ENCODE measurements at regions not wholly inside any gene's neighbourhood (a gene's known extent, or its start where the extent isn't known, plus 50 kb on each side); places are given as distances from the start of the nearest gene placed in this dataset.

GRCh38 chr11:80519596-80520506, 1079.0 kb upstream of the TENM4 start:
- DNase-seq (ENCODE audit: insufficient read length) (no peak), FAIRE-seq (no peak)
- TF ChIP-seq POLR2AphosphoS5 (IDR thresholded peaks at IDR 0.05; ENCODE audit: low read depth, low read length) (no peak), POLR2A (IDR thresholded peaks at IDR 0.05; ENCODE audit: low read depth, low read length) (no peak), TAF1 (IDR thresholded peaks at IDR 0.05; ENCODE audit: borderline replicate concordance, low read depth, low read length) (no peak)

- no peak for TF ChIP-seq TAF1 (IDR thresholded peaks at IDR 0.05; ENCODE audit: borderline replicate concordance, low read depth, low read length)
- TF ChIP-seq POLR2A (IDR thresholded peaks at IDR 0.05; ENCODE audit: low read depth, low read length), result no peak
- no peak for TF ChIP-seq POLR2AphosphoS5 (IDR thresholded peaks at IDR 0.05; ENCODE audit: low read depth, low read length)
- DNase-seq (ENCODE audit: insufficient read length) (no peak), FAIRE-seq (no peak)
Measured at GRCh38 chr11:80517701-80518100, 1076.9 kb upstream of the TENM4 start.

- no peak for FAIRE-seq
- DNase-seq (ENCODE audit: insufficient read length), result no peak
- no peak for TF ChIP-seq TAF1 (IDR thresholded peaks at IDR 0.05; ENCODE audit: borderline replicate concordance, low read depth, low read length)
- TF ChIP-seq POLR2A (IDR thresholded peaks at IDR 0.05; ENCODE audit: low read depth, low read length), result no peak
- TF ChIP-seq POLR2AphosphoS5 (IDR thresholded peaks at IDR 0.05; ENCODE audit: low read depth, low read length), result no peak
Measured at GRCh38 chr11:80515097-80515496, 1074.3 kb upstream of the TENM4 start.

GRCh38 chr11:80512491-80512890, 1071.7 kb upstream of the TENM4 start:
- DNase-seq (ENCODE audit: insufficient read length) (no peak), FAIRE-seq (no peak)
- no peak for TF ChIP-seq TAF1 (IDR thresholded peaks at IDR 0.05; ENCODE audit: borderline replicate concordance, low read depth, low read length)
- TF ChIP-seq POLR2AphosphoS5 (IDR thresholded peaks at IDR 0.05; ENCODE audit: low read depth, low read length), result no peak
- no peak for TF ChIP-seq POLR2A (IDR thresholded peaks at IDR 0.05; ENCODE audit: low read depth, low read length)

GRCh38 chr11:80505771-80506170, 1064.9 kb upstream of the TENM4 start:
- FAIRE-seq (no peak), DNase-seq (ENCODE audit: insufficient read length) (no peak)
- TF ChIP-seq POLR2AphosphoS5 (IDR thresholded peaks at IDR 0.05; ENCODE audit: low read depth, low read length) (no peak), TAF1 (IDR thresholded peaks at IDR 0.05; ENCODE audit: borderline replicate concordance, low read depth, low read length) (no peak), POLR2A (IDR thresholded peaks at IDR 0.05; ENCODE audit: low read depth, low read length) (no peak)

GRCh38 chr11:80503990-80504389, 1063.2 kb upstream of the TENM4 start:
- FAIRE-seq (no peak), DNase-seq (ENCODE audit: insufficient read length) (no peak)
- TF ChIP-seq TAF1 (IDR thresholded peaks at IDR 0.05; ENCODE audit: borderline replicate concordance, low read depth, low read length) (no peak), POLR2A (IDR thresholded peaks at IDR 0.05; ENCODE audit: low read depth, low read length) (no peak), POLR2AphosphoS5 (IDR thresholded peaks at IDR 0.05; ENCODE audit: low read depth, low read length) (no peak)

- no peak for FAIRE-seq
- no peak for TF ChIP-seq TAF1 (IDR thresholded peaks at IDR 0.05; ENCODE audit: borderline replicate concordance, low read depth, low read length)
- no peak for TF ChIP-seq POLR2AphosphoS5 (IDR thresholded peaks at IDR 0.05; ENCODE audit: low read depth, low read length)
- no peak for TF ChIP-seq POLR2A (IDR thresholded peaks at IDR 0.05; ENCODE audit: low read depth, low read length)
- no peak for DNase-seq (ENCODE audit: insufficient read length)
Measured at GRCh38 chr11:80502511-80502910, 1061.7 kb upstream of the TENM4 start.

GRCh38 chr11:80495116-80495515, 1054.3 kb upstream of the TENM4 start:
- DNase-seq (ENCODE audit: insufficient read length), result no peak
- no peak for TF ChIP-seq POLR2A (IDR thresholded peaks at IDR 0.05; ENCODE audit: low read depth, low read length)
- no peak for TF ChIP-seq TAF1 (IDR thresholded peaks at IDR 0.05; ENCODE audit: borderline replicate concordance, low read depth, low read length)
- no peak for TF ChIP-seq POLR2AphosphoS5 (IDR thresholded peaks at IDR 0.05; ENCODE audit: low read depth, low read length)
- FAIRE-seq, result no peak

GRCh38 chr11:80487952-80488351, 1047.1 kb upstream of the TENM4 start:
- DNase-seq (ENCODE audit: insufficient read length) (no peak), FAIRE-seq (no peak)
- TF ChIP-seq TAF1 (IDR thresholded peaks at IDR 0.05; ENCODE audit: borderline replicate concordance, low read depth, low read length) (no peak), POLR2AphosphoS5 (IDR thresholded peaks at IDR 0.05; ENCODE audit: low read depth, low read length) (no peak), POLR2A (IDR thresholded peaks at IDR 0.05; ENCODE audit: low read depth, low read length) (no peak)

GRCh38 chr11:80486678-80487077, 1045.8 kb upstream of the TENM4 start:
- FAIRE-seq (no peak), DNase-seq (ENCODE audit: insufficient read length) (no peak)
- TF ChIP-seq POLR2A (IDR thresholded peaks at IDR 0.05; ENCODE audit: low read depth, low read length) (no peak), TAF1 (IDR thresholded peaks at IDR 0.05; ENCODE audit: borderline replicate concordance, low read depth, low read length) (no peak), POLR2AphosphoS5 (IDR thresholded peaks at IDR 0.05; ENCODE audit: low read depth, low read length) (no peak)

GRCh38 chr11:80477178-80477577, 1036.3 kb upstream of the TENM4 start:
- DNase-seq (ENCODE audit: insufficient read length) (no peak), FAIRE-seq (no peak)
- TF ChIP-seq TAF1 (IDR thresholded peaks at IDR 0.05; ENCODE audit: borderline replicate concordance, low read depth, low read length), result no peak
- no peak for TF ChIP-seq POLR2AphosphoS5 (IDR thresholded peaks at IDR 0.05; ENCODE audit: low read depth, low read length)
- TF ChIP-seq POLR2A (IDR thresholded peaks at IDR 0.05; ENCODE audit: low read depth, low read length), result no peak

GRCh38 chr11:80473562-80473961, 1032.7 kb upstream of the TENM4 start:
- FAIRE-seq (peak; percentile 88), DNase-seq (ENCODE audit: insufficient read length) (no peak)
- TF ChIP-seq TAF1 (IDR thresholded peaks at IDR 0.05; ENCODE audit: borderline replicate concordance, low read depth, low read length), result no peak
- TF ChIP-seq POLR2A (IDR thresholded peaks at IDR 0.05; ENCODE audit: low read depth, low read length), result no peak
- TF ChIP-seq POLR2AphosphoS5 (IDR thresholded peaks at IDR 0.05; ENCODE audit: low read depth, low read length), result no peak

Measured in GM12892 (cell line).